Mammary epithelial cell (primary cell): ENCODE measurements at regions not wholly inside any gene's neighbourhood (a gene's known extent, or its start where the extent isn't known, plus 50 kb on each side); places are given as distances from the start of the nearest gene placed in this dataset.

Source experiments
- CTCF ChIP-seq, 2 donors: IDR thresholded peaks in 1 of 2; conservative IDR thresholded peaks in 1 of 2; 2 replicates each; pipeline ENCODE4 v1.5.1; 2011 to 2012; ENCODE audit warnings: inconsistent platforms in 2 of 2, low read length in 2 of 2, mild to moderate bottlenecking in 2 of 2, control low read depth in 1 of 2, low read depth in 1 of 2; ENCODE audit not compliant: insufficient read depth in 1 of 2; ENCODE audit errors: extremely low read depth in 1 of 2
- EZH2 ChIP-seq: IDR thresholded peaks from 2 replicates; pipeline ENCODE4 v1.6.1; 2012; ENCODE audit warnings: low read length, inconsistent platforms, borderline replicate concordance

GRCh38 chr2:226669905-226670304, 129.7 kb downstream of the IRS1 start:
- TF ChIP-seq CTCF (conservative IDR thresholded peaks at IDR 0.05 in 1 of 2, IDR thresholded peaks at IDR 0.05 in 1 of 2; ENCODE audit: extremely low read depth in 1 of 2, insufficient read depth in 1 of 2, low read depth in 1 of 2, low read length in 2 of 2) (no peak), EZH2 (no peak)
